ENCODE measurements at regions not wholly inside any gene's neighbourhood (a gene's known extent, or its start where the extent isn't known, plus 50 kb on each side); places are given as distances from the start of the nearest gene placed in this dataset.

DNA sequence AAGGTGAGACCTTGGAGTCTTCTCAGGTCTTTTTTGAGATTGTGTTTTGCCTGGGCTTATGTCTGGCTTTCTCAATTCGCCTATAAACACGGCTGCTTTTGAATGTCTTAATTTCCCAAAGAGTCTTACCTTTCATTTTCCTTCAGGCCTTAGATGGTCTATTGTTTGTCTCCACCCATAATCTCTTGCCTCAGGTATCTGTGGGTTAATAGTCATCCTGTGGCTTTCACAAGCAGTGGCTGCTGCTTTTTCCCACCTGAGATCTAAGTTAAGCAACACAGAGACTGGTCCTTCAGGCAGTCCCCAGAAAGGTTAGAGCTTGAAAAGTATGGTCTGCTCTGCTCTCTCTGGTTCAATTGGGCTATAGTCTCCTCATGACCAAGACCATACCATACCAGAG lies 275.3 kb downstream of the INSIG2 start:
- in situ Hi-C loops (cut with MboI) (no loop called here), intact Hi-C loops (cut with micrococcal nuclease) (no loop called here)
- POLR2A ChIA-PET: no interaction called here
- ATAC-seq: no peak
- BruUV-seq (replicated peaks): no TSS peak
- CTCF ChIA-PET (ENCODE audit: low intra/inter-chr PET ratio): no interaction called here
- TF ChIP-seq, protein P1, sequence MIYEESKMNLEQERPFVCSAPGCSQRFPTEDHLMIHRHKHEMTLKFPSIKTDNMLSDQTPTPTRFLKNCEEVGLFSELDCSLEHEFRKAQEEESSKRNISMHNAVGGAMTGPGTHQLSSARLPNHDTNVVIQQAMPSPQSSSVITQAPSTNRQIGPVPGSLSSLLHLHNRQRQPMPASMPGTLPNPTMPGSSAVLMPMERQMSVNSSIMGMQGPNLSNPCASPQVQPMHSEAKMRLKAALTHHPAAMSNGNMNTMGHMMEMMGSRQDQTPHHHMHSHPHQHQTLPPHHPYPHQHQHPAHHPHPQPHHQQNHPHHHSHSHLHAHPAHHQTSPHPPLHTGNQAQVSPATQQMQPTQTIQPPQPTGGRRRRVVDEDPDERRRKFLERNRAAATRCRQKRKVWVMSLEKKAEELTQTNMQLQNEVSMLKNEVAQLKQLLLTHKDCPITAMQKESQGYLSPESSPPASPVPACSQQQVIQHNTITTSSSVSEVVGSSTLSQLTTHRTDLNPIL (CRISPR knock-in tag; IDR thresholded peaks at IDR 0.05): no peak
- H3K4me3 ChIP-seq: no peak overlapping the region
- H3K79me2 ChIP-seq (ENCODE audit: control insufficient read depth, insufficient read depth, low read length): no peaks in the 10 kb centered on the region
- no peaks in the 10 kb centered on the region for H3K9me3 ChIP-seq (replicated peaks; ENCODE audit: control insufficient read depth, insufficient read depth, low read depth, low read length)
- WGBS (ENCODE audit: insufficient coverage, low coverage, missing lambda C conversion rate): 0% methylated on average over 2 of the region's 2 CpGs
- no peak overlapping the region for H3K9ac ChIP-seq (ENCODE audit: insufficient read depth in 1 of 2, low read depth in 2 of 2, low read length in 2 of 2)
- no peaks in the 10 kb centered on the region for H3K9me1 ChIP-seq (ENCODE audit: control insufficient read depth, insufficient read depth, low read length)
- no peak overlapping the region for H2AFZ ChIP-seq (ENCODE audit: low read depth, low read length)
- H3K27me3 ChIP-seq (ENCODE audit: control insufficient read depth in 2 of 2, insufficient read depth in 2 of 2, low read length in 2 of 2): no peaks in the 10 kb centered on the region
- no peaks in the 10 kb centered on the region for H4K20me1 ChIP-seq (replicated peaks; ENCODE audit: control insufficient read depth, insufficient read depth, low read length)
- no peaks in the 10 kb centered on the region for H3K36me3 ChIP-seq (ENCODE audit: control insufficient read depth, insufficient read depth, low read length)
- no peaks in the 10 kb centered on the region for H3K4me1 ChIP-seq (replicated peaks in 1 of 2; ENCODE audit: control insufficient read depth in 2 of 2, insufficient read depth in 2 of 2, low read length in 2 of 2)
- FAIRE-seq: no peak
- no peak overlapping the region for H3K27ac ChIP-seq (ENCODE audit: extremely low read depth, low read depth, low read length)
- no peak for DNase-seq (ENCODE audit: extremely low read depth in 1 of 4, low spot score in 3 of 4)
- H3K4me2 ChIP-seq (ENCODE audit: insufficient read depth, low read length): no peak overlapping the region

DNA sequence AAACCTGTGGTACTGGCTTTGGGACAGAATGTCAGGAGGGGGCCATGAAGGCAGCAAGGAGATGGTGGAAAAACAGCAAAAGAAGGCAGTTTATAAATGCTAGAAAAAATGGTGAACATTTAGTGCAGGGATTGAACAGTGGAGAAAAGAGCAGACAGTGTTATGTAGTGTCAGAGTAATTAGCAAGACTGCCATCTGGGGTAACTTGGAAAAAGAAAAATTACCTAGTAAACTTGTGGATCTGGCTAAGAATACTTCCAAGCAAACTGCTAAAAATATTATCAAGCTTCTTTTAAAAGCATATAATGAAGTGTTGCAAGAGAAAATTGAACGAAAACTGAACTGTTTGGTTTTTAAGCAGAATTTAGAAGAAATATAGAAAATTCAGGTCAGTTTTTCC lies 267.8 kb downstream of the INSIG2 start:
- H4K20me1 ChIP-seq (replicated peaks; ENCODE audit: control insufficient read depth, insufficient read depth, low read length): no peaks in the 10 kb centered on the region
- no peaks in the 10 kb centered on the region for H3K36me3 ChIP-seq (ENCODE audit: control insufficient read depth, insufficient read depth, low read length)
- 0% methylated on average over 1 of the region's 1 CpG for WGBS (ENCODE audit: insufficient coverage, low coverage, missing lambda C conversion rate)
- H3K4me1 ChIP-seq (replicated peaks in 1 of 2; ENCODE audit: control insufficient read depth in 2 of 2, insufficient read depth in 2 of 2, low read length in 2 of 2): no peaks in the 10 kb centered on the region
- CTCF ChIA-PET (ENCODE audit: low intra/inter-chr PET ratio): no interaction called here
- no peak overlapping the region for H3K4me3 ChIP-seq
- no peak overlapping the region for H3K4me2 ChIP-seq (ENCODE audit: insufficient read depth, low read length)
- H3K9me1 ChIP-seq (ENCODE audit: control insufficient read depth, insufficient read depth, low read length): no peaks in the 10 kb centered on the region
- FAIRE-seq (no peak), DNase-seq (ENCODE audit: extremely low read depth in 1 of 4, low spot score in 3 of 4) (no peak), ATAC-seq (no peak)
- no peaks in the 10 kb centered on the region for H3K9me3 ChIP-seq (replicated peaks; ENCODE audit: control insufficient read depth, insufficient read depth, low read depth, low read length)
- H3K9ac ChIP-seq (ENCODE audit: insufficient read depth in 1 of 2, low read depth in 2 of 2, low read length in 2 of 2): no peak overlapping the region
- H3K27ac ChIP-seq (ENCODE audit: extremely low read depth, low read depth, low read length): no peak overlapping the region
- in situ Hi-C loops (cut with MboI): no loop called here
- no peak overlapping the region for H2AFZ ChIP-seq (ENCODE audit: low read depth, low read length)
- intact Hi-C loops (cut with micrococcal nuclease): no loop called here
- no peaks in the 10 kb centered on the region for H3K79me2 ChIP-seq (ENCODE audit: control insufficient read depth, insufficient read depth, low read length)
- POLR2A ChIA-PET: interaction anchor here (0.7 kb wide), 1 partner anchor 495 kb away, joined by 3 read pairs; no protein-coding TSS in a partner anchor
- no peaks in the 10 kb centered on the region for H3K27me3 ChIP-seq (ENCODE audit: control insufficient read depth in 2 of 2, insufficient read depth in 2 of 2, low read length in 2 of 2)
- no TSS peak for BruUV-seq (replicated peaks)
- no peak for TF ChIP-seq ZNF212 (CRISPR knock-in tag; IDR thresholded peaks at IDR 0.05)
- TF ChIP-seq ZBTB17 (CRISPR knock-in tag; IDR thresholded peaks at IDR 0.05): no peak
- no peak for TF ChIP-seq HNRNPK (IDR thresholded peaks at IDR 0.05; ENCODE audit: low read depth, low read length, poor library complexity, severe bottlenecking)
- TF ChIP-seq RNF2 (IDR thresholded peaks at IDR 0.05): no peak
- TF ChIP-seq ZNF224 (CRISPR knock-in tag; IDR thresholded peaks at IDR 0.05): no peak
- TF ChIP-seq, protein P2, sequence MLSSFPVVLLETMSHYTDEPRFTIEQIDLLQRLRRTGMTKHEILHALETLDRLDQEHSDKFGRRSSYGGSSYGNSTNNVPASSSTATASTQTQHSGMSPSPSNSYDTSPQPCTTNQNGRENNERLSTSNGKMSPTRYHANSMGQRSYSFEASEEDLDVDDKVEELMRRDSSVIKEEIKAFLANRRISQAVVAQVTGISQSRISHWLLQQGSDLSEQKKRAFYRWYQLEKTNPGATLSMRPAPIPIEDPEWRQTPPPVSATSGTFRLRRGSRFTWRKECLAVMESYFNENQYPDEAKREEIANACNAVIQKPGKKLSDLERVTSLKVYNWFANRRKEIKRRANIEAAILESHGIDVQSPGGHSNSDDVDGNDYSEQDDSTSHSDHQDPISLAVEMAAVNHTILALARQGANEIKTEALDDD (IDR thresholded peaks at IDR 0.05): no peak
- TF ChIP-seq ZC3H8 (IDR thresholded peaks at IDR 0.05): no peak
- no peak for TF ChIP-seq LARP7 (IDR thresholded peaks at IDR 0.05)
- no peak for TF ChIP-seq CBX8 (IDR thresholded peaks at IDR 0.05; ENCODE audit: borderline replicate concordance, extremely low read depth, low read depth, low read length, poor library complexity, severe bottlenecking)
- TF ChIP-seq BRF1 (IDR thresholded peaks at IDR 0.05; ENCODE audit: borderline replicate concordance, extremely low read depth, insufficient read length): no peak
- TF ChIP-seq SIX5 (IDR thresholded peaks at IDR 0.05; ENCODE audit: borderline replicate concordance in 1 of 2, insufficient read depth in 1 of 2, low read depth in 1 of 2, low read length in 2 of 2): no peak

Data from K562 (cell line).